ENCODE measurements at regions not wholly inside any gene's neighbourhood (a gene's known extent, or its start where the extent isn't known, plus 50 kb on each side); places are given as distances from the start of the nearest gene placed in this dataset.
"Not testable (repeated sequence)": the region's sequence is repeated elsewhere in the genome, so short reads cannot be mapped to it uniquely, and the experiment has no call there.

DNA sequence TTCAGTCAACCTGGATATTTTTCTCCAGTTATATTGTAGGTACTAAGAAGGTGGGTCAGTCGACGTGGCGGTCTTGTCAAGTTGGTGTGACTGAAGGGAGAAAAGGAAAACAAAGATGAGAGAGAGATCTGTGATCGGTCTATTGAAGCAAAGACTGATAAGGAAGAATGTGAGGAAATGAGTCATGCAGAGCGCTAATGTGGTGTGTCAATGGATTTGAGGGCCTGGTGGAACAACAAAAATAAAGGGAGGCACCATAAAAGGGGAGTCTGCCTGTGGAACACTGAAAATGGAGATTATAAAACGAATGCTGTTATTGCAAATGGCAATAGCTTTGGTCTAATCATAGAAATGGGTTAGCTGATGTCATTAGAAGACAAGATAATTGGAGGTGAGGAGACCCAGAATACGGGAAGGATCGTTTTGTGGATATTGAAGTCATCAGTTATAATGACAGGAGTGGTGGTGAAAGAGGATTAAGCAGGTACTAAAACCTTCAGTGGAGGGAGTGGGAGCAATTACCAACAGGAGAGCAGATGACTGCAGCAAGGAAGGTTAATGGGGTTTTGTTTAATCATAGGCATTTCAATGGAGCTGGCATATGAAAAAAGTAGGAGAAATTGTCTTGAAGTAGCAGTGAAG, 599.1 kb upstream of the FSHR start:
- no peaks in the 10 kb centered on the region for H3K9me3 ChIP-seq
- intact Hi-C loops (cut with DNase I), result no loop called here
- WGBS, 3 donors, result 61 to 65% (median 62%) methylated on average over 8 of the region's 8 CpGs
- H3K4me1 ChIP-seq (ENCODE audit: insufficient read depth), result no peaks in the 10 kb centered on the region
- DNase-seq, result no peak
- H3K27ac ChIP-seq, result no peak overlapping the region
- H3K36me3 ChIP-seq, result no peaks in the 10 kb centered on the region
- no peaks in the 10 kb centered on the region for H3K27me3 ChIP-seq
- H3K4me3 ChIP-seq, result no peak overlapping the region
- TF ChIP-seq, protein P1, sequence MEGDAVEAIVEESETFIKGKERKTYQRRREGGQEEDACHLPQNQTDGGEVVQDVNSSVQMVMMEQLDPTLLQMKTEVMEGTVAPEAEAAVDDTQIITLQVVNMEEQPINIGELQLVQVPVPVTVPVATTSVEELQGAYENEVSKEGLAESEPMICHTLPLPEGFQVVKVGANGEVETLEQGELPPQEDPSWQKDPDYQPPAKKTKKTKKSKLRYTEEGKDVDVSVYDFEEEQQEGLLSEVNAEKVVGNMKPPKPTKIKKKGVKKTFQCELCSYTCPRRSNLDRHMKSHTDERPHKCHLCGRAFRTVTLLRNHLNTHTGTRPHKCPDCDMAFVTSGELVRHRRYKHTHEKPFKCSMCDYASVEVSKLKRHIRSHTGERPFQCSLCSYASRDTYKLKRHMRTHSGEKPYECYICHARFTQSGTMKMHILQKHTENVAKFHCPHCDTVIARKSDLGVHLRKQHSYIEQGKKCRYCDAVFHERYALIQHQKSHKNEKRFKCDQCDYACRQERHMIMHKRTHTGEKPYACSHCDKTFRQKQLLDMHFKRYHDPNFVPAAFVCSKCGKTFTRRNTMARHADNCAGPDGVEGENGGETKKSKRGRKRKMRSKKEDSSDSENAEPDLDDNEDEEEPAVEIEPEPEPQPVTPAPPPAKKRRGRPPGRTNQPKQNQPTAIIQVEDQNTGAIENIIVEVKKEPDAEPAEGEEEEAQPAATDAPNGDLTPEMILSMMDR (IDR thresholded peaks at IDR 0.05), result no peak
- no peak for TF ChIP-seq EP300 (IDR thresholded peaks at IDR 0.05)
- no peak for TF ChIP-seq POLR2A (IDR thresholded peaks at IDR 0.05)

DNA sequence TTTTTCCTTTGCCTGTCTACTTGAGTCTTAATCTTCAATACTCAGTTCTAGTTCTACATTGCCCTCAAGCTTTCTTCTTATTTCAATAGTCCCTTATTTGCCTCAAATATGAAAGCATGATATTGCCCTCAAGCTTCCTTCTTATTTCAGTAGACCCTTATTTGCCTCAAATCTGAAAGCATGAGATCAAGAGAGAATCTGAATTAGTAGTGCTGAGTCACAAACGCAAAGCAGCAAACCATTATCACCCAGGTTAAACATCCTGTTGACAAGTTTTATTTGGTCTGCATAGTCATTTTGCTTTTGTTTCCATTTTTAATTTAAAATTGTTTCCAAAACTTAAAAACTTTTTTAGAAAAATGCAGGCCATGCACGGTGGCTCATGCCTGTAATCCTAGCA, 583.3 kb upstream of the FSHR start:
- H3K4me1 ChIP-seq (ENCODE audit: insufficient read depth), result no peaks in the 10 kb centered on the region
- intact Hi-C loops (cut with DNase I), result no loop called here
- WGBS, 3 donors, result 57 to 71% (median 57%) methylated on average over 2 of the region's 2 CpGs
- H3K4me3 ChIP-seq, result no peak overlapping the region
- no peaks in the 10 kb centered on the region for H3K36me3 ChIP-seq
- no peaks in the 10 kb centered on the region for H3K9me3 ChIP-seq
- H3K27me3 ChIP-seq, result no peaks in the 10 kb centered on the region
- H3K27ac ChIP-seq, result no peak overlapping the region
- no peak for DNase-seq
- TF ChIP-seq POLR2A (IDR thresholded peaks at IDR 0.05), result no peak
- TF ChIP-seq EP300 (IDR thresholded peaks at IDR 0.05), result no peak
- TF ChIP-seq, protein P1 (IDR thresholded peaks at IDR 0.05), result no peak

DNA sequence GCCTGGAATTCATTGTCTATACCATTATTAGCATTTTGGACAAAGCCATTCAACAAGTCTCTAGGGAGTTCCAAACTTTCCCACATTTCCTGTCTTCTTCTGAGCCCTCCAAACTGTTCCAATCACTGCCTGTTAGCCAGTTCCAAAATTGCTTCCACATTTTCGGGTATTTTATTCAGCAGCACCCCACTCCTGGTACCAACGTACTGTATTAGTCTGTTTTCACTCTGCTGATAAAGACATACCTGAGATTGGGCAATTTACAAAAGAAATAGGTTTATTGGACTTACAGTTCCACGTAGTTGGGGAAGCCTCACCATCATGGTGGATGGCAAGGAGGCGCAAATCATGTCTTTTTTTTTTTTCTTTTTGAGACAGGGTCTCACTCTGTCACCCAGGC, 578.6 kb upstream of the FSHR start:
- H3K27me3 ChIP-seq; H3K4me3 ChIP-seq; H3K27ac ChIP-seq; H3K9me3 ChIP-seq; DNase-seq; H3K36me3 ChIP-seq; H3K4me1 ChIP-seq (ENCODE audit: insufficient read depth); intact Hi-C loops (cut with DNase I): not testable (repeated sequence)
- WGBS, 3 donors, result 83 to 89% (median 87%) methylated on average over 4 of the region's 4 CpGs

DNA sequence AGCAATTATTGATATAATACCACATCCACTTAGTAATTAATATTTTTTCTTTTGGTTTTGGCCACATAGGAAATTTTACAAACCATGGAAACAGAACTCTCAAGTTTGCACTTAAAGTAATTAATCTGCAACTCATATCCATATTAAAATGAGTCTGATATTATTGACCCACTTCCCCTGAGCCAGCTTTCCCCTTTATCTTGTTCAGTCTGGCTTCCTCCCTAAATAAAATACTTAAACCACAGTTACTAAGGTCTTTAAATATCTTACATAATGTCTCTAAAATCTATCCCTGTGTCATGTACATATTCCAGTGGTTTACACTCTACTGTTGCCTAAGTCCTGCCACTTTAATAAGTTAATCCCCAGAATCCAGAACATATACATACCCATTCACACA, 564.9 kb upstream of the FSHR start:
- intact Hi-C loops (cut with DNase I), result no loop called here
- H3K4me3 ChIP-seq, result no peak overlapping the region
- H3K36me3 ChIP-seq, result no peaks in the 10 kb centered on the region
- no peaks in the 10 kb centered on the region for H3K9me3 ChIP-seq
- H3K27me3 ChIP-seq, result no peaks in the 10 kb centered on the region
- TF ChIP-seq EP300 (IDR thresholded peaks at IDR 0.05) (no peak), POLR2A (IDR thresholded peaks at IDR 0.05) (no peak)
- TF ChIP-seq, protein P1 (IDR thresholded peaks at IDR 0.05), result no peak
- DNase-seq, result no peak
- no peak overlapping the region for H3K27ac ChIP-seq
- H3K4me1 ChIP-seq (ENCODE audit: insufficient read depth), result no peaks in the 10 kb centered on the region

DNA sequence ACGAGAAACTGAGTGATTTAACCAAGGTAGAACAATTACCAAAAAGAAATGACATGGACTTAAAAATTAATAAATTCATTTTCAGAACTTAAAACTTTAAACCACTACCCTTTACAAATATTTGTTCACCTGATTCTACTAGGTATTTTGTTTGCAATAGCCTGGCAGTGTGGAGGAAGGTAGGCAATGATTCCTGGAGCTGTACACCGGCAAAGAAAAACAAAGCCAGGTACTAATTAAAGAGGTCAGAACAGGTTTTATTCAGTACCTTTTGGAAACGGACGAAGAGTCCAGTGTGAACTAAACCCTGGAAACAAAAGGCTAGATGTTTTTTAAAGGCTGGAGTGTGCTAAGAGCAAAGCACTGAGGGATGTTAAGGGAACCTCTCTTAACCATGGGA, 561.3 kb upstream of the FSHR start:
- Histone ChIP-seq H3K27ac (no peak overlapping the region), H3K27me3 (no peaks in the 10 kb centered on the region), H3K36me3 (no peaks in the 10 kb centered on the region), H3K9me3 (no peaks in the 10 kb centered on the region), H3K4me1 (ENCODE audit: insufficient read depth) (no peaks in the 10 kb centered on the region), H3K4me3 (no peak overlapping the region)
- intact Hi-C loops (cut with DNase I), result no loop called here
- TF ChIP-seq EP300 (IDR thresholded peaks at IDR 0.05) (no peak), POLR2A (IDR thresholded peaks at IDR 0.05) (no peak)
- TF ChIP-seq, protein P1 (IDR thresholded peaks at IDR 0.05), result no peak
- WGBS, 3 donors, result 77 to 81% (median 80%) methylated on average over 4 of the region's 4 CpGs
- DNase-seq, result no peak

Data from ovary (tissue), 7 donors.